ENCODE measurements at regions not wholly inside any gene's neighbourhood (a gene's known extent, or its start where the extent isn't known, plus 50 kb on each side); places are given as distances from the start of the nearest gene placed in this dataset.

DNA sequence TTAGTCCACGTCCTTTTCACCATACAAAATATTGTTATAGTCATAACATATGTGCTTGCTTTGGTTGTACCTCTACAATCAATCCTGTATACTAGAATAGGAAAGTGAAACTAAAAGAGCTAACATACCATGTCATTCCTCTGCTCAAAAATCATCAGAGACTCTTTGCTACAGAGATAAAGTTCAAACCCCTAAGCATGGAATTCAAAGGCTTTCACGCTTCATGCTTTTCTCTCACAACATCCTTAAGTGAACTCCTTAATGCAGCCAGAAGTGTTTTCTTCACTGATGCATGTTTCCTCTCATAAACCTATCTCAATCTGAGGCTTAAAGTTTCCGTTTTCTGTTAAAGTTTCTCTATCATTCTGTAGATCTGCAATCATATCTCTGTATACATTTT is 744.6 kb upstream of the IGFBP7 start:
- Histone ChIP-seq H3K36me3 (ENCODE audit: control insufficient read depth, insufficient read depth, low read length) (no peaks in the 10 kb centered on the region), H3K9me3 (no peaks in the 10 kb centered on the region), H3K27me3 (replicated peaks; ENCODE audit: control insufficient read depth, insufficient read depth, low read length) (no peaks in the 10 kb centered on the region), H3K4me3 (ENCODE audit: low read depth, low read length) (no peak overlapping the region), H3K4me1 (no peaks in the 10 kb centered on the region)
- Mint-ChIP-seq H3K9me3 (ENCODE audit: unreplicated experiment) (no peaks in the 10 kb centered on the region), H3K27me3 (ENCODE audit: insufficient read depth, unreplicated experiment) (no peaks in the 10 kb centered on the region), H3K27ac (ENCODE audit: unreplicated experiment) (no peak overlapping the region), H3K4me3 (ENCODE audit: unreplicated experiment) (no peak overlapping the region), H3K4me1 (ENCODE audit: low read depth, unreplicated experiment) (no peaks in the 10 kb centered on the region), H3K36me3 (ENCODE audit: insufficient read depth, unreplicated experiment) (no peaks in the 10 kb centered on the region)
- intact Hi-C loops (cut with micrococcal nuclease; ENCODE audit: unreplicated experiment): no loop called here
- ChIA-PET CTCF (no interaction called here), POLR2A (no interaction called here)
- TF ChIP-seq, protein P1, sequence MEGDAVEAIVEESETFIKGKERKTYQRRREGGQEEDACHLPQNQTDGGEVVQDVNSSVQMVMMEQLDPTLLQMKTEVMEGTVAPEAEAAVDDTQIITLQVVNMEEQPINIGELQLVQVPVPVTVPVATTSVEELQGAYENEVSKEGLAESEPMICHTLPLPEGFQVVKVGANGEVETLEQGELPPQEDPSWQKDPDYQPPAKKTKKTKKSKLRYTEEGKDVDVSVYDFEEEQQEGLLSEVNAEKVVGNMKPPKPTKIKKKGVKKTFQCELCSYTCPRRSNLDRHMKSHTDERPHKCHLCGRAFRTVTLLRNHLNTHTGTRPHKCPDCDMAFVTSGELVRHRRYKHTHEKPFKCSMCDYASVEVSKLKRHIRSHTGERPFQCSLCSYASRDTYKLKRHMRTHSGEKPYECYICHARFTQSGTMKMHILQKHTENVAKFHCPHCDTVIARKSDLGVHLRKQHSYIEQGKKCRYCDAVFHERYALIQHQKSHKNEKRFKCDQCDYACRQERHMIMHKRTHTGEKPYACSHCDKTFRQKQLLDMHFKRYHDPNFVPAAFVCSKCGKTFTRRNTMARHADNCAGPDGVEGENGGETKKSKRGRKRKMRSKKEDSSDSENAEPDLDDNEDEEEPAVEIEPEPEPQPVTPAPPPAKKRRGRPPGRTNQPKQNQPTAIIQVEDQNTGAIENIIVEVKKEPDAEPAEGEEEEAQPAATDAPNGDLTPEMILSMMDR (IDR thresholded peaks at IDR 0.05; ENCODE audit: insufficient read depth in 1 of 2, low read depth in 1 of 2, low read length in 1 of 2, severe bottlenecking in 1 of 2, unreplicated experiment in 1 of 2): no peak
- no peak for DNase-seq
- BruUV-seq (replicated peaks): no TSS peak

DNA sequence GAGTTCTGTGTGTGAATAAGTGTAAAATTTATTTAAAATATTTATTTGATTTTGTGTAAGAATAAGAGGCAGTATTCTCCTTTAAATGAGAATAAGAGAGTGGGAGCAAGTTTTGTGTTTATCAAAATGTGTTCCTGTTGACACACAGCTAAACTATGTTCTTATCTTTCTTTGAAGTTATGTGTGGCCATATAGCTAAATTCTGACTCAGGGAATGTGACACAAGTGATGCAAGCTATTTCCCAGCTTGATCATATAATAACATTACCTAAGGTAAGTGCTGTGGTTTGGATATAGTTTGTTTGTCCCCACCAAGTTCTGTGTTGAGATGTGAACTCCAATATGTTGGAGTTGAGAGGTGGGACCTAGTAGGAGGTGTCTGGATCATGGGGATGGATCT is 740.0 kb upstream of the IGFBP7 start:
- DNase-seq: no peak
- Mint-ChIP-seq H3K27me3 (ENCODE audit: insufficient read depth, unreplicated experiment) (no peaks in the 10 kb centered on the region), H3K9me3 (ENCODE audit: unreplicated experiment) (no peaks in the 10 kb centered on the region), H3K27ac (ENCODE audit: unreplicated experiment) (no peak overlapping the region), H3K4me1 (ENCODE audit: low read depth, unreplicated experiment) (no peaks in the 10 kb centered on the region), H3K36me3 (ENCODE audit: insufficient read depth, unreplicated experiment) (no peaks in the 10 kb centered on the region), H3K4me3 (ENCODE audit: unreplicated experiment) (no peak overlapping the region)
- H3K9me3 ChIP-seq: no peaks in the 10 kb centered on the region
- no peak overlapping the region for H3K4me3 ChIP-seq (ENCODE audit: low read depth, low read length)
- H3K4me1 ChIP-seq: no peaks in the 10 kb centered on the region
- ChIA-PET CTCF (no interaction called here), POLR2A (no interaction called here)
- H3K27me3 ChIP-seq (replicated peaks; ENCODE audit: control insufficient read depth, insufficient read depth, low read length): no peaks in the 10 kb centered on the region
- intact Hi-C loops (cut with micrococcal nuclease; ENCODE audit: unreplicated experiment): no loop called here
- no TSS peak for BruUV-seq (replicated peaks)
- TF ChIP-seq, protein P1 (IDR thresholded peaks at IDR 0.05; ENCODE audit: insufficient read depth in 1 of 2, low read depth in 1 of 2, low read length in 1 of 2, severe bottlenecking in 1 of 2, unreplicated experiment in 1 of 2): no peak
- no peaks in the 10 kb centered on the region for H3K36me3 ChIP-seq (ENCODE audit: control insufficient read depth, insufficient read depth, low read length)

DNA sequence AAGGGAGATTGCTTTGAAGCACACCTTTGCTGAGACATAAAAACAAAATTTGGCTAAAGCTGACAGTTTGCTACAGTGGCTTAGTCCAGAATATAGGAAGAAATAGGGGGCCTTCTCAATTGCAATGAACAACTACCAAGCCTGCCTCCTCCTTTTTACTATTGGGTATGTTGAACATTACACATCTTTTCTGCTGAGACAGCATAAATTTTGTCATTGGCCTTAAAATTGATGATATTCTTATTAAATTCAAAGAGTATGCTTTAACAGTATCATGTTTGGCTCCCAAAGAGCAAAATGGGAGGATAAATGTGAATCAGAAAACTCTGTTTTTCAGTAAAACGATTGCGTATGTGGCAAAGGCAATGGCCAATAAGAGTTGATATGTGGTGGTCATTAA is 721.9 kb upstream of the IGFBP7 start:
- TF ChIP-seq, protein P1 (IDR thresholded peaks at IDR 0.05; ENCODE audit: insufficient read depth in 1 of 2, low read depth in 1 of 2, low read length in 1 of 2, severe bottlenecking in 1 of 2, unreplicated experiment in 1 of 2): no peak
- BruUV-seq (replicated peaks): no TSS peak
- no peaks in the 10 kb centered on the region for H3K4me1 Mint-ChIP-seq (ENCODE audit: low read depth, unreplicated experiment)
- Histone ChIP-seq H3K9me3 (no peaks in the 10 kb centered on the region), H3K4me3 (ENCODE audit: low read depth, low read length) (no peak overlapping the region), H3K4me1 (no peaks in the 10 kb centered on the region), H3K27me3 (replicated peaks; ENCODE audit: control insufficient read depth, insufficient read depth, low read length) (no peaks in the 10 kb centered on the region), H3K36me3 (ENCODE audit: control insufficient read depth, insufficient read depth, low read length) (no peaks in the 10 kb centered on the region)
- H3K27ac Mint-ChIP-seq (ENCODE audit: unreplicated experiment): no peak overlapping the region
- H3K9me3 Mint-ChIP-seq (ENCODE audit: unreplicated experiment): no peaks in the 10 kb centered on the region
- H3K27me3 Mint-ChIP-seq (ENCODE audit: insufficient read depth, unreplicated experiment): no peaks in the 10 kb centered on the region
- no peak for DNase-seq
- ChIA-PET POLR2A (no interaction called here), CTCF (no interaction called here)
- intact Hi-C loops (cut with micrococcal nuclease; ENCODE audit: unreplicated experiment): no loop called here
- H3K36me3 Mint-ChIP-seq (ENCODE audit: insufficient read depth, unreplicated experiment): no peaks in the 10 kb centered on the region
- H3K4me3 Mint-ChIP-seq (ENCODE audit: unreplicated experiment): no peak overlapping the region

Measured in Caco-2 (cell line).